ENCODE measurements at regions not wholly inside any gene's neighbourhood (a gene's known extent, or its start where the extent isn't known, plus 50 kb on each side); places are given as distances from the start of the nearest gene placed in this dataset.

GRCh38 chr12:85385406-85385805, 105.4 kb downstream of the ALX1 start:
- no peak overlapping the region for H3K4me3 ChIP-seq (ENCODE audit: low read depth in 1 of 2, low read length in 2 of 2)
- H3K4me1 ChIP-seq (ENCODE audit: control insufficient read depth in 2 of 2, insufficient read depth in 2 of 2, low read length in 1 of 2) = no peaks in the 10 kb centered on the region
- H3K27me3 ChIP-seq (ENCODE audit: control insufficient read depth in 1 of 2, insufficient read depth in 2 of 2, low read length in 2 of 2) = no peaks in the 10 kb centered on the region
- no peak overlapping the region for H3K27ac ChIP-seq (ENCODE audit: low read depth in 2 of 2, low read length in 1 of 2)
- H3K36me3 ChIP-seq (ENCODE audit: control insufficient read depth in 2 of 2, insufficient read depth in 2 of 2, low read length in 1 of 2) = no peaks in the 10 kb centered on the region
- H3K9me3 ChIP-seq (ENCODE audit: control insufficient read depth in 2 of 2, insufficient read depth in 1 of 2, low read depth in 1 of 2, low read length in 1 of 2) = no peaks in the 10 kb centered on the region

GRCh38 chr12:85390266-85390665, 110.2 kb downstream of the ALX1 start:
- H3K27ac ChIP-seq (ENCODE audit: low read depth in 2 of 2, low read length in 1 of 2) = no peak overlapping the region

GRCh38 chr12:85392508-85392907, 112.5 kb downstream of the ALX1 start:
- no peaks in the 10 kb centered on the region for H3K36me3 ChIP-seq (ENCODE audit: control insufficient read depth in 2 of 2, insufficient read depth in 2 of 2, low read length in 1 of 2)
- H3K27me3 ChIP-seq (ENCODE audit: control insufficient read depth in 1 of 2, insufficient read depth in 2 of 2, low read length in 2 of 2) = no peaks in the 10 kb centered on the region
- H3K27ac ChIP-seq (ENCODE audit: low read depth in 2 of 2, low read length in 1 of 2) = no peak overlapping the region
- H3K4me1 ChIP-seq (ENCODE audit: control insufficient read depth in 2 of 2, insufficient read depth in 2 of 2, low read length in 1 of 2) = no peaks in the 10 kb centered on the region
- no peaks in the 10 kb centered on the region for H3K9me3 ChIP-seq (ENCODE audit: control insufficient read depth in 2 of 2, insufficient read depth in 1 of 2, low read depth in 1 of 2, low read length in 1 of 2)
- no peak overlapping the region for H3K4me3 ChIP-seq (ENCODE audit: low read depth in 1 of 2, low read length in 2 of 2)
- WGBS, 2 donors = 82 to 84% methylated on average over 1 of the region's 1 CpG

More at GRCh38 chr12:85390266-85390665, 110.2 kb downstream of the ALX1 start:
- no peaks in the 10 kb centered on the region for H3K4me1 ChIP-seq (ENCODE audit: control insufficient read depth in 2 of 2, insufficient read depth in 2 of 2, low read length in 1 of 2)
- H3K4me3 ChIP-seq (ENCODE audit: low read depth in 1 of 2, low read length in 2 of 2) = no peak overlapping the region
- H3K27me3 ChIP-seq (ENCODE audit: control insufficient read depth in 1 of 2, insufficient read depth in 2 of 2, low read length in 2 of 2) = no peaks in the 10 kb centered on the region
- WGBS, 2 donors = 17 to 33% methylated on average over 1 of the region's 1 CpG
- no peaks in the 10 kb centered on the region for H3K9me3 ChIP-seq (ENCODE audit: control insufficient read depth in 2 of 2, insufficient read depth in 1 of 2, low read depth in 1 of 2, low read length in 1 of 2)
- no peaks in the 10 kb centered on the region for H3K36me3 ChIP-seq (ENCODE audit: control insufficient read depth in 2 of 2, insufficient read depth in 2 of 2, low read length in 1 of 2)

GRCh38 chr12:85393606-85394005, 113.6 kb downstream of the ALX1 start:
- Histone ChIP-seq H3K36me3 (ENCODE audit: control insufficient read depth in 2 of 2, insufficient read depth in 2 of 2, low read length in 1 of 2) (no peaks in the 10 kb centered on the region), H3K4me3 (ENCODE audit: low read depth in 1 of 2, low read length in 2 of 2) (no peak overlapping the region)

GRCh38 chr12:85394065-85394464, 114.0 kb downstream of the ALX1 start:
- no peaks in the 10 kb centered on the region for H3K9me3 ChIP-seq (ENCODE audit: control insufficient read depth in 2 of 2, insufficient read depth in 1 of 2, low read depth in 1 of 2, low read length in 1 of 2)
- H3K4me1 ChIP-seq (ENCODE audit: control insufficient read depth in 2 of 2, insufficient read depth in 2 of 2, low read length in 1 of 2) = no peaks in the 10 kb centered on the region
- H3K27me3 ChIP-seq (ENCODE audit: control insufficient read depth in 1 of 2, insufficient read depth in 2 of 2, low read length in 2 of 2) = no peaks in the 10 kb centered on the region
- no peak overlapping the region for H3K4me3 ChIP-seq (ENCODE audit: low read depth in 1 of 2, low read length in 2 of 2)
- H3K36me3 ChIP-seq (ENCODE audit: control insufficient read depth in 2 of 2, insufficient read depth in 2 of 2, low read length in 1 of 2) = no peaks in the 10 kb centered on the region
- H3K27ac ChIP-seq (ENCODE audit: low read depth in 2 of 2, low read length in 1 of 2) = no peak overlapping the region
- 44 to 55% methylated on average over 3 of the region's 3 CpGs for WGBS, 2 donors

More at GRCh38 chr12:85393606-85394005, 113.6 kb downstream of the ALX1 start:
- Histone ChIP-seq H3K27me3 (ENCODE audit: control insufficient read depth in 1 of 2, insufficient read depth in 2 of 2, low read length in 2 of 2) (no peaks in the 10 kb centered on the region), H3K4me1 (ENCODE audit: control insufficient read depth in 2 of 2, insufficient read depth in 2 of 2, low read length in 1 of 2) (no peaks in the 10 kb centered on the region), H3K27ac (ENCODE audit: low read depth in 2 of 2, low read length in 1 of 2) (no peak overlapping the region), H3K9me3 (ENCODE audit: control insufficient read depth in 2 of 2, insufficient read depth in 1 of 2, low read depth in 1 of 2, low read length in 1 of 2) (no peaks in the 10 kb centered on the region)

GRCh38 chr12:85394809-85395208, 114.8 kb downstream of the ALX1 start:
- Histone ChIP-seq H3K27ac (ENCODE audit: low read depth in 2 of 2, low read length in 1 of 2) (no peak overlapping the region), H3K27me3 (ENCODE audit: control insufficient read depth in 1 of 2, insufficient read depth in 2 of 2, low read length in 2 of 2) (no peaks in the 10 kb centered on the region), H3K9me3 (ENCODE audit: control insufficient read depth in 2 of 2, insufficient read depth in 1 of 2, low read depth in 1 of 2, low read length in 1 of 2) (no peaks in the 10 kb centered on the region), H3K4me1 (ENCODE audit: control insufficient read depth in 2 of 2, insufficient read depth in 2 of 2, low read length in 1 of 2) (no peaks in the 10 kb centered on the region), H3K4me3 (ENCODE audit: low read depth in 1 of 2, low read length in 2 of 2) (no peak overlapping the region), H3K36me3 (ENCODE audit: control insufficient read depth in 2 of 2, insufficient read depth in 2 of 2, low read length in 1 of 2) (no peaks in the 10 kb centered on the region)
- WGBS, 2 donors = 88 to 91% methylated on average over 3 of the region's 3 CpGs

GRCh38 chr12:85405262-85405661, 125.2 kb downstream of the ALX1 start:
- Histone ChIP-seq H3K27me3 (ENCODE audit: control insufficient read depth in 1 of 2, insufficient read depth in 2 of 2, low read length in 2 of 2) (no peaks in the 10 kb centered on the region), H3K36me3 (ENCODE audit: control insufficient read depth in 2 of 2, insufficient read depth in 2 of 2, low read length in 1 of 2) (no peaks in the 10 kb centered on the region), H3K9me3 (ENCODE audit: control insufficient read depth in 2 of 2, insufficient read depth in 1 of 2, low read depth in 1 of 2, low read length in 1 of 2) (no peaks in the 10 kb centered on the region), H3K4me3 (ENCODE audit: low read depth in 1 of 2, low read length in 2 of 2) (no peak overlapping the region), H3K4me1 (ENCODE audit: control insufficient read depth in 2 of 2, insufficient read depth in 2 of 2, low read length in 1 of 2) (no peaks in the 10 kb centered on the region), H3K27ac (ENCODE audit: low read depth in 2 of 2, low read length in 1 of 2) (no peak overlapping the region)
- WGBS, 2 donors = 80 to 81% methylated on average over 5 of the region's 5 CpGs

- Histone ChIP-seq H3K27ac (ENCODE audit: low read depth in 2 of 2, low read length in 1 of 2) (no peak overlapping the region), H3K36me3 (ENCODE audit: control insufficient read depth in 2 of 2, insufficient read depth in 2 of 2, low read length in 1 of 2) (no peaks in the 10 kb centered on the region), H3K27me3 (ENCODE audit: control insufficient read depth in 1 of 2, insufficient read depth in 2 of 2, low read length in 2 of 2) (no peaks in the 10 kb centered on the region), H3K4me3 (ENCODE audit: low read depth in 1 of 2, low read length in 2 of 2) (no peak overlapping the region), H3K4me1 (ENCODE audit: control insufficient read depth in 2 of 2, insufficient read depth in 2 of 2, low read length in 1 of 2) (no peaks in the 10 kb centered on the region), H3K9me3 (ENCODE audit: control insufficient read depth in 2 of 2, insufficient read depth in 1 of 2, low read depth in 1 of 2, low read length in 1 of 2) (no peaks in the 10 kb centered on the region)
- WGBS, 2 donors = 47 to 55% methylated on average over 4 of the region's 4 CpGs
Observed at GRCh38 chr12:85405781-85406522, 125.9 kb downstream of the ALX1 start.

GRCh38 chr12:85413266-85413665, 133.2 kb downstream of the ALX1 start:
- H3K9me3 ChIP-seq (ENCODE audit: control insufficient read depth in 2 of 2, insufficient read depth in 1 of 2, low read depth in 1 of 2, low read length in 1 of 2) = no peaks in the 10 kb centered on the region
- no peak overlapping the region for H3K27ac ChIP-seq (ENCODE audit: low read depth in 2 of 2, low read length in 1 of 2)
- H3K27me3 ChIP-seq (ENCODE audit: control insufficient read depth in 1 of 2, insufficient read depth in 2 of 2, low read length in 2 of 2) = no peaks in the 10 kb centered on the region
- no peaks in the 10 kb centered on the region for H3K36me3 ChIP-seq (ENCODE audit: control insufficient read depth in 2 of 2, insufficient read depth in 2 of 2, low read length in 1 of 2)
- 65% methylated on average over 2 of the region's 2 CpGs for WGBS, 2 donors
- H3K4me3 ChIP-seq (ENCODE audit: low read depth in 1 of 2, low read length in 2 of 2) = no peak overlapping the region
- no peaks in the 10 kb centered on the region for H3K4me1 ChIP-seq (ENCODE audit: control insufficient read depth in 2 of 2, insufficient read depth in 2 of 2, low read length in 1 of 2)

- Histone ChIP-seq H3K36me3 (ENCODE audit: control insufficient read depth in 2 of 2, insufficient read depth in 2 of 2, low read length in 1 of 2) (no peaks in the 10 kb centered on the region), H3K27ac (ENCODE audit: low read depth in 2 of 2, low read length in 1 of 2) (no peak overlapping the region), H3K4me3 (ENCODE audit: low read depth in 1 of 2, low read length in 2 of 2) (no peak overlapping the region), H3K9me3 (ENCODE audit: control insufficient read depth in 2 of 2, insufficient read depth in 1 of 2, low read depth in 1 of 2, low read length in 1 of 2) (no peaks in the 10 kb centered on the region), H3K4me1 (ENCODE audit: control insufficient read depth in 2 of 2, insufficient read depth in 2 of 2, low read length in 1 of 2) (no peaks in the 10 kb centered on the region), H3K27me3 (ENCODE audit: control insufficient read depth in 1 of 2, insufficient read depth in 2 of 2, low read length in 2 of 2) (no peaks in the 10 kb centered on the region)
- 56 to 61% methylated on average over 3 of the region's 3 CpGs for WGBS, 2 donors
Observed at GRCh38 chr12:85422762-85423161, 142.7 kb downstream of the ALX1 start.
